ENCODE measurements at regions not wholly inside any gene's neighbourhood (a gene's known extent, or its start where the extent isn't known, plus 50 kb on each side); places are given as distances from the start of the nearest gene placed in this dataset.

GRCh38 chr5:39577529-39577928 is 152.7 kb upstream of the DAB2 start:
- WGBS (ENCODE audit: insufficient coverage) = 43% methylated on average over 1 of the region's 2 CpGs
- ATAC-seq (replicated peaks in 1 of 4) = no peak
- Mint-ChIP-seq H3K4me1 (peaks cover 9 to 10% (median 10%) of the 10 kb centered on the region in 3 donors), H3K4me3 (no peak overlapping the region), H3K27ac (no peak overlapping the region), H3K36me3 (no peaks in the 10 kb centered on the region), H3K9me3 (no peaks in the 10 kb centered on the region), H3K27me3 (peaks cover 0 to 9% of the 10 kb centered on the region in 2 donors)
- Histone ChIP-seq H3K36me3 (ENCODE audit: control insufficient read depth in 2 of 2, extremely low read depth in 1 of 2, insufficient read depth in 1 of 2, low read length in 1 of 2) (no peaks in the 10 kb centered on the region), H3K9me3 (no peaks in the 10 kb centered on the region), H3K27ac (ENCODE audit: low read length) (no peak overlapping the region), H3K4me3 (ENCODE audit: control insufficient read depth in 1 of 2, extremely low read depth in 1 of 2, low read length in 1 of 2) (no peak overlapping the region), H3K27me3 (replicated peaks in 1 of 2; ENCODE audit: control insufficient read depth in 2 of 2, extremely low read depth in 1 of 2, insufficient read depth in 2 of 2, low read length in 1 of 2) (peaks cover 0 to 5% of the 10 kb centered on the region in 2 experiments), H3K4me1 (ENCODE audit: control insufficient read depth in 1 of 2, extremely low read depth in 1 of 2, insufficient read depth in 2 of 2, low read length in 2 of 2) (peaks cover 0 to 7% of the 10 kb centered on the region in 2 experiments)
- POLR2A ChIA-PET = interaction anchor here in 1 of 2 donors (0.6 kb wide), 1 partner anchor 752 kb away, joined by 3 read pairs; no protein-coding TSS in a partner anchor
- no peak for DNase-seq
- CTCF ChIA-PET = interaction anchor here (0.6 to 2.8 kb wide), 6 partner anchors 12 to 1157 kb away, joined by 3 to 13 read pairs (median 5); no protein-coding TSS in a partner anchor

GRCh38 chr5:39570403-39571027 is 145.7 kb upstream of the DAB2 start:
- Mint-ChIP-seq H3K4me3 (no peak overlapping the region), H3K27ac (no peak overlapping the region), H3K4me1 (peaks cover 0 to 1% (median 0%) of the 10 kb centered on the region in 3 donors), H3K9me3 (no peaks in the 10 kb centered on the region), H3K36me3 (no peaks in the 10 kb centered on the region), H3K27me3 (peaks cover 0 to 12% of the 10 kb centered on the region in 2 donors)
- Histone ChIP-seq H3K27ac (ENCODE audit: low read length) (no peak overlapping the region), H3K36me3 (ENCODE audit: control insufficient read depth in 2 of 2, extremely low read depth in 1 of 2, insufficient read depth in 1 of 2, low read length in 1 of 2) (no peaks in the 10 kb centered on the region), H3K9me3 (no peaks in the 10 kb centered on the region), H3K4me1 (ENCODE audit: control insufficient read depth in 1 of 2, extremely low read depth in 1 of 2, insufficient read depth in 2 of 2, low read length in 2 of 2) (no peaks in the 10 kb centered on the region), H3K4me3 (ENCODE audit: control insufficient read depth in 1 of 2, extremely low read depth in 1 of 2, low read length in 1 of 2) (no peak overlapping the region), H3K27me3 (replicated peaks in 1 of 2; ENCODE audit: control insufficient read depth in 2 of 2, extremely low read depth in 1 of 2, insufficient read depth in 2 of 2, low read length in 1 of 2) (peaks cover 0 to 5% of the 10 kb centered on the region in 2 experiments)
- ATAC-seq (replicated peaks in 1 of 4) (no peak), DNase-seq (peak in 1 of 35 experiments; percentile 49)
- no CpG with 5 or more reads among the region's 4 CpGs for WGBS (ENCODE audit: insufficient coverage)
- ChIA-PET CTCF (interaction anchor here (0.6 to 1.5 kb wide), 5 partner anchors 9 to 1129 kb away, joined by 3 to 7 read pairs (median 4); no protein-coding TSS in a partner anchor), POLR2A (no interaction called here)

DNA sequence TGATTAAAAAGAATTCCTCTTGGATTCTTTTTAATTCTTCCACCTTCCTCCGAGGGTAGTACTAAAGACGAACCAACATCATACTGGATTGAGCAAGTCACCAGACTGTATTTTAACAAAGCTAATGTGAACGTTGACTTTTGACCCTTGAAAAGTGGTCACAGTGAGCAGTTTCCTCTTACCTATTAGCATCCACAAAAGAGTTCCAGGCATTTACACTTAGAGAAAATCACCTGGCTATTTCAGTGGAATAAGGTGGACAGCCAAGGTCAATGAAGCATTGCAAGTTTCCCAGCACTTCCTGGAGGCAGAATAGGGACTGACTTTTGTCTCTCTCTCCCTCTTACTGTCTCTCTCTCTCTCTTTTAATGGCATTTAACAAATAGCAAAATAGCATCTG is 145.1 kb upstream of the DAB2 start:
- CTCF ChIA-PET = no interaction called here

DNA sequence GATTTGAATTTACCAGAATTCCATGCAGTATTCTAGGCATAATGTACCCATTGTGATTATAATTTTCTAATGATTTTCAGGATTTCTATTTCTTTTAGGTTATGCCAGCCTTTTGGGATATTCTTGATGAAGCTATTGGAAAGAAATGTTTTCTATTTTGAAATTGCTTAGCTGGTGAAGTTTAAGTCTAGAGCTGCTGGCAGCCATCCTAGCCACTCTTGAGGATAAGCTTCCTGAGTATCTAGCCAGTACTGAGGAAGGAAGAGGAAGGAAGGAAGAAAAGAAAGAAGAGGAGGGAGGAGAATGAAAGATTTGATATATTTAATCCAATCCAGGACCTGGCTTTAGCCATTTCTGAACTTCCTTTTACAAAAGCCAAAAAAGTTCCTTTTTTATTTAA is 142.1 kb upstream of the DAB2 start:
- Mint-ChIP-seq H3K27me3 (peaks cover 0 to 7% of the 10 kb centered on the region in 2 donors), H3K27ac (no peak overlapping the region), H3K36me3 (no peaks in the 10 kb centered on the region), H3K4me1 (peaks cover 0 to 1% (median 0%) of the 10 kb centered on the region in 3 donors), H3K4me3 (no peak overlapping the region), H3K9me3 (no peaks in the 10 kb centered on the region)
- Histone ChIP-seq H3K27ac (ENCODE audit: low read length) (no peak overlapping the region), H3K4me1 (ENCODE audit: control insufficient read depth in 1 of 2, extremely low read depth in 1 of 2, insufficient read depth in 2 of 2, low read length in 2 of 2) (no peaks in the 10 kb centered on the region), H3K9me3 (no peaks in the 10 kb centered on the region), H3K4me3 (ENCODE audit: control insufficient read depth in 1 of 2, extremely low read depth in 1 of 2, low read length in 1 of 2) (no peak overlapping the region), H3K36me3 (ENCODE audit: control insufficient read depth in 2 of 2, extremely low read depth in 1 of 2, insufficient read depth in 1 of 2, low read length in 1 of 2) (no peaks in the 10 kb centered on the region), H3K27me3 (replicated peaks in 1 of 2; ENCODE audit: control insufficient read depth in 2 of 2, extremely low read depth in 1 of 2, insufficient read depth in 2 of 2, low read length in 1 of 2) (no peaks in the 10 kb centered on the region)
- CTCF ChIA-PET = interaction anchor here (0.7 to 1.2 kb wide), 3 partner anchors 15 to 1856 kb away, joined by 3 to 5 read pairs (median 4); no protein-coding TSS in a partner anchor
- POLR2A ChIA-PET = no interaction called here
- ATAC-seq (replicated peaks in 1 of 4) = no peak
- DNase-seq = no peak

More for the DNA sequence above, 145.1 kb upstream of the DAB2 start:
- peaks cover 0 to 14% of the 10 kb centered on the region in 2 donors for H3K27me3 Mint-ChIP-seq
- Histone ChIP-seq H3K4me1 (ENCODE audit: control insufficient read depth in 1 of 2, extremely low read depth in 1 of 2, insufficient read depth in 2 of 2, low read length in 2 of 2) (no peaks in the 10 kb centered on the region), H3K27me3 (replicated peaks in 1 of 2; ENCODE audit: control insufficient read depth in 2 of 2, extremely low read depth in 1 of 2, insufficient read depth in 2 of 2, low read length in 1 of 2) (peaks cover 0 to 5% of the 10 kb centered on the region in 2 experiments), H3K4me3 (ENCODE audit: control insufficient read depth in 1 of 2, extremely low read depth in 1 of 2, low read length in 1 of 2) (no peak overlapping the region), H3K36me3 (ENCODE audit: control insufficient read depth in 2 of 2, extremely low read depth in 1 of 2, insufficient read depth in 1 of 2, low read length in 1 of 2) (no peaks in the 10 kb centered on the region), H3K27ac (ENCODE audit: low read length) (no peak overlapping the region), H3K9me3 (no peaks in the 10 kb centered on the region)
- H3K36me3 Mint-ChIP-seq = no peaks in the 10 kb centered on the region
- H3K9me3 Mint-ChIP-seq = no peaks in the 10 kb centered on the region
- DNase-seq (no peak), ATAC-seq (replicated peaks in 1 of 4) (no peak)
- POLR2A ChIA-PET = no interaction called here
- H3K4me1 Mint-ChIP-seq = peaks cover 0 to 1% (median 0%) of the 10 kb centered on the region in 3 donors
- no peak overlapping the region for H3K27ac Mint-ChIP-seq
- H3K4me3 Mint-ChIP-seq = no peak overlapping the region
- WGBS (ENCODE audit: insufficient coverage) = no CpG with 5 or more reads among the region's 3 CpGs

- H3K27me3 Mint-ChIP-seq = peaks cover 6 to 14% of the 10 kb centered on the region in 2 donors
- H3K9me3 ChIP-seq = no peaks in the 10 kb centered on the region
- no peak overlapping the region for H3K27ac Mint-ChIP-seq
- no peak overlapping the region for H3K27ac ChIP-seq (ENCODE audit: low read length)
- H3K36me3 Mint-ChIP-seq = no peaks in the 10 kb centered on the region
- no peak for DNase-seq
- peaks cover 0 to 1% (median 0%) of the 10 kb centered on the region in 3 donors for H3K4me1 Mint-ChIP-seq
- no peaks in the 10 kb centered on the region for H3K4me1 ChIP-seq (ENCODE audit: control insufficient read depth in 1 of 2, extremely low read depth in 1 of 2, insufficient read depth in 2 of 2, low read length in 2 of 2)
- H3K4me3 Mint-ChIP-seq = no peak overlapping the region
- WGBS (ENCODE audit: insufficient coverage) = 100% methylated on average over 1 of the region's 3 CpGs
- ChIA-PET POLR2A (no interaction called here), CTCF (interaction anchor here in 1 of 2 donors (1.2 kb wide), 1 partner anchor 19 kb away, joined by 4 read pairs; no protein-coding TSS in a partner anchor)
- no peaks in the 10 kb centered on the region for H3K27me3 ChIP-seq (replicated peaks in 1 of 2; ENCODE audit: control insufficient read depth in 2 of 2, extremely low read depth in 1 of 2, insufficient read depth in 2 of 2, low read length in 1 of 2)
- no peak overlapping the region for H3K4me3 ChIP-seq (ENCODE audit: control insufficient read depth in 1 of 2, extremely low read depth in 1 of 2, low read length in 1 of 2)
- ATAC-seq (replicated peaks in 1 of 4) = no peak
- H3K9me3 Mint-ChIP-seq = no peaks in the 10 kb centered on the region
- H3K36me3 ChIP-seq (ENCODE audit: control insufficient read depth in 2 of 2, extremely low read depth in 1 of 2, insufficient read depth in 1 of 2, low read length in 1 of 2) = no peaks in the 10 kb centered on the region
Measured at GRCh38 chr5:39566029-39566428, 141.2 kb upstream of the DAB2 start.

GRCh38 chr5:39561421-39561820 is 136.6 kb upstream of the DAB2 start:
- no peak for ATAC-seq (replicated peaks in 1 of 4)
- Histone ChIP-seq H3K36me3 (ENCODE audit: control insufficient read depth in 2 of 2, extremely low read depth in 1 of 2, insufficient read depth in 1 of 2, low read length in 1 of 2) (no peaks in the 10 kb centered on the region), H3K27ac (ENCODE audit: low read length) (no peak overlapping the region), H3K4me1 (ENCODE audit: control insufficient read depth in 1 of 2, extremely low read depth in 1 of 2, insufficient read depth in 2 of 2, low read length in 2 of 2) (no peaks in the 10 kb centered on the region), H3K4me3 (ENCODE audit: control insufficient read depth in 1 of 2, extremely low read depth in 1 of 2, low read length in 1 of 2) (no peak overlapping the region), H3K27me3 (replicated peaks in 1 of 2; ENCODE audit: control insufficient read depth in 2 of 2, extremely low read depth in 1 of 2, insufficient read depth in 2 of 2, low read length in 1 of 2) (no peaks in the 10 kb centered on the region), H3K9me3 (no peaks in the 10 kb centered on the region)
- no peaks in the 10 kb centered on the region for H3K9me3 Mint-ChIP-seq
- no peaks in the 10 kb centered on the region for H3K36me3 Mint-ChIP-seq
- no peaks in the 10 kb centered on the region for H3K4me1 Mint-ChIP-seq
- WGBS (ENCODE audit: insufficient coverage) = 45% methylated on average over 1 of the region's 2 CpGs
- ChIA-PET POLR2A (no interaction called here), CTCF (interaction anchor here in 1 of 2 donors (0.6 to 1.1 kb wide), 2 partner anchors 9 to 12 kb away, joined by 3 read pairs; no protein-coding TSS in a partner anchor)
- DNase-seq = no peak
- H3K4me3 Mint-ChIP-seq = no peak overlapping the region
- H3K27me3 Mint-ChIP-seq = peaks cover 11 to 14% of the 10 kb centered on the region in 2 donors
- no peak overlapping the region for H3K27ac Mint-ChIP-seq

Measured in T-cell (primary cell).